Non-pigmented ciliary epithelial cell (primary cell): ENCODE measurements at regions not wholly inside any gene's neighbourhood (a gene's known extent, or its start where the extent isn't known, plus 50 kb on each side); places are given as distances from the start of the nearest gene placed in this dataset.
A peak's percentile ranks its signal among the peaks of the same experiment; 100 is the strongest.
"Not testable (repeated sequence)": the region's sequence is repeated elsewhere in the genome, so short reads cannot be mapped to it uniquely, and the experiment has no call there.

Experiments
- DNase-seq: peaks from one replicate; pipeline ENCODE4 v3.0.0-alpha.2; 2010; ENCODE audit warnings: low read depth

- DNase-seq: no peak
Measured at GRCh38 chr2:61774351-61774750, 79.5 kb downstream of the FAM161A start.

GRCh38 chr2:61771904-61772845 lies 81.7 kb downstream of the FAM161A start:
- DNase-seq: no peak

- no peak for DNase-seq
Measured at GRCh38 chr2:61770746-61771145, 83.1 kb downstream of the FAM161A start.

- no peak for DNase-seq
Measured at GRCh38 chr2:61770298-61770697, 83.6 kb downstream of the FAM161A start.

GRCh38 chr2:61769093-61769675 lies 84.7 kb downstream of the FAM161A start:
- no peak for DNase-seq

- peak; percentile 96 for DNase-seq
Measured at GRCh38 chr2:61764035-61764800, 89.6 kb downstream of the FAM161A start.

GRCh38 chr2:61763605-61764034 lies 90.2 kb downstream of the FAM161A start:
- peak; percentile 28 for DNase-seq

GRCh38 chr2:61762292-61762691 lies 91.6 kb downstream of the FAM161A start:
- DNase-seq: no peak

GRCh38 chr2:61759718-61760117 lies 94.1 kb downstream of the FAM161A start:
- peak; percentile 45 for DNase-seq

GRCh38 chr2:61759005-61759404 lies 94.9 kb downstream of the FAM161A start:
- DNase-seq: peak; percentile 55

- no peak for DNase-seq
Measured at GRCh38 chr2:61758159-61758558, 95.7 kb downstream of the FAM161A start.

- no peak for DNase-seq
Measured at GRCh38 chr2:61753512-61753911, 100.3 kb downstream of the FAM161A start.

- DNase-seq: peak; percentile 41
Measured at GRCh38 chr2:61750624-61751023, 103.2 kb downstream of the FAM161A start.

GRCh38 chr2:61742955-61743354 lies 110.9 kb downstream of the FAM161A start:
- no peak for DNase-seq

- no peak for DNase-seq
Measured at GRCh38 chr2:61737841-61738240, 116.0 kb downstream of the FAM161A start.

GRCh38 chr2:61736953-61737352 lies 116.9 kb downstream of the FAM161A start:
- no peak for DNase-seq

- DNase-seq: no peak
Measured at GRCh38 chr2:61733563-61733962, 120.3 kb downstream of the FAM161A start.

- DNase-seq: no peak
Measured at GRCh38 chr2:61732787-61733186, 121.1 kb downstream of the FAM161A start.

GRCh38 chr2:61727746-61728145 lies 126.1 kb downstream of the FAM161A start:
- DNase-seq: no peak

GRCh38 chr2:61726456-61727209 lies 127.2 kb downstream of the FAM161A start:
- DNase-seq: no peak

GRCh38 chr2:61723364-61723763 lies 130.5 kb downstream of the FAM161A start:
- DNase-seq: not testable (repeated sequence)

GRCh38 chr2:61722800-61723199 lies 131.1 kb downstream of the FAM161A start:
- no peak for DNase-seq
